ENCODE measurements at regions not wholly inside any gene's neighbourhood (a gene's known extent, or its start where the extent isn't known, plus 50 kb on each side); places are given as distances from the start of the nearest gene placed in this dataset.

DNA sequence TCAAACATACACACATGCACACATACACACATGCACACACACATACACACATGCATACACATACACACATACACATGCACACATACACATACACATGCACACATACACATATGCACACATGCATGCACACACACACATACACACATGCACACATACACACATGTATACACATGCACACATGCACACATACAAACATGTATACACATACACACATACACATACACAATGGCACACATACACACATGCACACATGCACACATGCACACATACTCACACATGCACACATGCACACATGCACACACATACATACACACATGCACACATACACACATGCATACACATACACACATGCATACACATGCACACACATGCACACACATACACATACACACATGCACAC lies 137.2 kb downstream of the ACKR3 start:
- no peak for DNase-seq
- H3K4me1 ChIP-seq (ENCODE audit: control insufficient read depth in 2 of 2, insufficient read depth in 2 of 2, low read length in 2 of 2) = no peaks in the 10 kb centered on the region
- no peaks in the 10 kb centered on the region for H3K9me3 ChIP-seq (ENCODE audit: control insufficient read depth in 2 of 3, low read length in 3 of 3)
- no peaks in the 10 kb centered on the region for H3K36me3 Mint-ChIP-seq
- peaks cover 0 to 6% (median 0%) of the 10 kb centered on the region in 11 donors for H3K9me3 Mint-ChIP-seq
- peak overlapping the region in 1 of 9 donors; percentile 51 for H3K27ac Mint-ChIP-seq
- no peaks in the 10 kb centered on the region for H3K27me3 ChIP-seq (ENCODE audit: control insufficient read depth in 2 of 2, insufficient read depth in 2 of 2, low read length in 2 of 2)
- intact Hi-C loops (cut with micrococcal nuclease) = no loop called here
- no peak overlapping the region for H3K4me3 Mint-ChIP-seq
- H3K4me3 ChIP-seq (ENCODE audit: low read length) = no peak overlapping the region
- no peak for ATAC-seq
- H3K4me1 Mint-ChIP-seq = no peaks in the 10 kb centered on the region
- ChIA-PET POLR2A (no interaction called here), CTCF (no interaction called here)
- no peaks in the 10 kb centered on the region for H3K27me3 Mint-ChIP-seq
- H3K36me3 ChIP-seq (ENCODE audit: control insufficient read depth in 2 of 3, insufficient read depth in 3 of 3, low read length in 3 of 3) = no peaks in the 10 kb centered on the region
- no peak overlapping the region for H3K27ac ChIP-seq (ENCODE audit: low read depth, low read length)

DNA sequence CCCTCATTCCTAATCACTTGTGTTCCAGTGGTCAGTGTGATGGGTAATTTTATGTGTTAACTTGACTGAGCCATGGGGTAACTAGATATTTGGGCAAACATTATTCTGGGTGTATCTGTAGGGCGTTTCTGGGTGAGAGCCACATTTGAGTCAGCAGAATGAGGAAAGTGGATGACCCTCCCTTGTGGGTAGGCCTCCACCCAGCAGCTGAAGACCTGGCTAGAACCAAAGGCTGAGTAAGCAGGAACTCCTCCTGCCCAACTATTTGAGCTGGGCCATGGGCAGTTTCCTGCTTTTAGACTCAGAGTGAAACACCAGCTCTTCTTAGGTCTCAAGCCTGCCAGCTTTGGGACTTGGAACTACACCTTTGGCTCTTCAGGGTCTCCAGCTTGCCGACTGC lies 141.8 kb downstream of the ACKR3 start:
- H3K4me1 ChIP-seq (ENCODE audit: control insufficient read depth in 2 of 2, insufficient read depth in 2 of 2, low read length in 2 of 2) = no peaks in the 10 kb centered on the region
- DNase-seq (no peak), ATAC-seq (peak; percentile 77)
- H3K4me3 Mint-ChIP-seq = no peak overlapping the region
- H3K36me3 Mint-ChIP-seq = no peaks in the 10 kb centered on the region
- CTCF ChIA-PET = no interaction called here
- no peak overlapping the region for H3K27ac Mint-ChIP-seq
- H3K9me3 ChIP-seq (ENCODE audit: control insufficient read depth in 2 of 3, low read length in 3 of 3) = no peaks in the 10 kb centered on the region
- POLR2A ChIA-PET = no interaction called here
- no peaks in the 10 kb centered on the region for H3K4me1 Mint-ChIP-seq
- H3K36me3 ChIP-seq (ENCODE audit: control insufficient read depth in 2 of 3, insufficient read depth in 3 of 3, low read length in 3 of 3) = no peaks in the 10 kb centered on the region
- no peak overlapping the region for H3K4me3 ChIP-seq (ENCODE audit: low read length)
- H3K27ac ChIP-seq (ENCODE audit: low read depth, low read length) = no peak overlapping the region
- H3K27me3 ChIP-seq (ENCODE audit: control insufficient read depth in 2 of 2, insufficient read depth in 2 of 2, low read length in 2 of 2) = no peaks in the 10 kb centered on the region
- H3K27me3 Mint-ChIP-seq = peaks cover 9 to 17% (median 12%) of the 10 kb centered on the region in 5 donors
- peaks cover 0 to 6% (median 0%) of the 10 kb centered on the region in 11 donors for H3K9me3 Mint-ChIP-seq
- intact Hi-C loops (cut with micrococcal nuclease) = no loop called here

DNA sequence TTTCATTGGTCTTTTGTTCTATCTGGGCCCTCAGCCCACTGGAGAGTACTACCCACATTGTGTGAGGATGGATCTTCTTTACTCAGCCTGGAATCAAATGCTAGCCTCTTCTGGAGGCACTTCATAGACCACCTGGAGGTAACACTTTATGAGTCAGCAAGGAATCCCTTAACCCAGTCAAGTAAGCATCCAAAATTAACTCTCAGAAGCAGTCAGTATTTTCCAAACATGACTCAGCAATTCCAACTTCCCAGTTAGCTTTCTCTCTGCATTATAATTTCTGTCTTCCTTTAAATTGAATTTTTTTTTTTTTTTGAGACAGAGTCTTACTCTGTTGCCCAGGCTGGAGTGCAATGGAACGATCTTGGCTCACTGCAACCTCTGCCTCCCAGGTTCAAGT lies 142.7 kb downstream of the ACKR3 start:
- ChIA-PET POLR2A (no interaction called here), CTCF (no interaction called here)
- Histone ChIP-seq H3K27ac (ENCODE audit: low read depth, low read length) (no peak overlapping the region), H3K4me1 (ENCODE audit: control insufficient read depth in 2 of 2, insufficient read depth in 2 of 2, low read length in 2 of 2) (no peaks in the 10 kb centered on the region), H3K36me3 (ENCODE audit: control insufficient read depth in 2 of 3, insufficient read depth in 3 of 3, low read length in 3 of 3) (no peaks in the 10 kb centered on the region), H3K27me3 (ENCODE audit: control insufficient read depth in 2 of 2, insufficient read depth in 2 of 2, low read length in 2 of 2) (no peaks in the 10 kb centered on the region), H3K9me3 (ENCODE audit: control insufficient read depth in 2 of 3, low read length in 3 of 3) (no peaks in the 10 kb centered on the region), H3K4me3 (ENCODE audit: low read length) (no peak overlapping the region)
- H3K9me3 Mint-ChIP-seq = peaks cover 0 to 2% (median 0%) of the 10 kb centered on the region in 11 donors
- no peak overlapping the region for H3K27ac Mint-ChIP-seq
- H3K4me3 Mint-ChIP-seq = no peak overlapping the region
- ATAC-seq (no peak), DNase-seq (no peak)
- no peaks in the 10 kb centered on the region for H3K4me1 Mint-ChIP-seq
- intact Hi-C loops (cut with micrococcal nuclease) = no loop called here
- peaks cover 12 to 24% (median 16%) of the 10 kb centered on the region in 5 donors for H3K27me3 Mint-ChIP-seq
- no peaks in the 10 kb centered on the region for H3K36me3 Mint-ChIP-seq

DNA sequence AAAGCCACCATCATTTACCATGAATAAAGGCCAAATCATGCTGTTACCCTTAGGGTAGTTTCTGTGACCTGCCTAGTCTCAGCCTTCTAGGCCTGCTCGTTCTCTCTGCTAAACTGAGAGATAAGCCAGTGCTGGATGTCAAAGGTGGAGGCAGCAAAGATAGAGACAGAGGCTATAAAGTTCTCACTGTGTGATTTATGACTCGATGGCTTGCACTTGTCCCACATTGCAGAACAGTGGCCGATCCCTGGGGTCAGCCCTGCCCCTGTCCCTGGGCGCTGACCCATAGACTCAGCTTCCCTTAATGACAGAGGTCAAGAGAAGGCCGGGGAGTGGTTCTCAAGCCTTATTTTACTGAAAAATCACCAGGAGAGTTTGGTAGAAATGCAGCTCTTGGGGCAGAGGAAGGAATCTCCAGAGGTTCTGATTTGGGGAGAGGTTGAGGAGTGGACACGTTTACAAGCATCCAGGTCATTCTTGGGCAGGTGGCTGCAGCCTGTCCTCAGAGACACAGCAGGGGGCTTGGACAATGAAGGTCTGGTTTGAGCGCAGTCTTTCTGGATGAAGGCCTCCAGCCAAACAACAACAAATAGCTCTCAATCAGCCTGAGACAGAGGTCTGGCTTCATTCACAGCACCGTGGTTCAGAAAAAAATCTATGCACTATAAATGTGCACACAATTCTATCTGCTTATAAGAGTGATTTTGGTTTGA lies 143.5 kb downstream of the ACKR3 start:
- H3K36me3 ChIP-seq (ENCODE audit: control insufficient read depth in 2 of 3, insufficient read depth in 3 of 3, low read length in 3 of 3) = no peaks in the 10 kb centered on the region
- ATAC-seq (no peak), DNase-seq (no peak)
- Mint-ChIP-seq H3K4me1 (no peaks in the 10 kb centered on the region), H3K9me3 (no peaks in the 10 kb centered on the region), H3K36me3 (no peaks in the 10 kb centered on the region), H3K27ac (no peak overlapping the region), H3K4me3 (no peak overlapping the region), H3K27me3 (peaks cover 12 to 24% (median 16%) of the 10 kb centered on the region in 5 donors)
- intact Hi-C loops (cut with micrococcal nuclease) = no loop called here
- H3K9me3 ChIP-seq (ENCODE audit: control insufficient read depth in 2 of 3, low read length in 3 of 3) = no peaks in the 10 kb centered on the region
- no peaks in the 10 kb centered on the region for H3K4me1 ChIP-seq (ENCODE audit: control insufficient read depth in 2 of 2, insufficient read depth in 2 of 2, low read length in 2 of 2)
- H3K27ac ChIP-seq (ENCODE audit: low read depth, low read length) = no peak overlapping the region
- ChIA-PET POLR2A (no interaction called here), CTCF (no interaction called here)
- no peaks in the 10 kb centered on the region for H3K27me3 ChIP-seq (ENCODE audit: control insufficient read depth in 2 of 2, insufficient read depth in 2 of 2, low read length in 2 of 2)
- no peak overlapping the region for H3K4me3 ChIP-seq (ENCODE audit: low read length)

DNA sequence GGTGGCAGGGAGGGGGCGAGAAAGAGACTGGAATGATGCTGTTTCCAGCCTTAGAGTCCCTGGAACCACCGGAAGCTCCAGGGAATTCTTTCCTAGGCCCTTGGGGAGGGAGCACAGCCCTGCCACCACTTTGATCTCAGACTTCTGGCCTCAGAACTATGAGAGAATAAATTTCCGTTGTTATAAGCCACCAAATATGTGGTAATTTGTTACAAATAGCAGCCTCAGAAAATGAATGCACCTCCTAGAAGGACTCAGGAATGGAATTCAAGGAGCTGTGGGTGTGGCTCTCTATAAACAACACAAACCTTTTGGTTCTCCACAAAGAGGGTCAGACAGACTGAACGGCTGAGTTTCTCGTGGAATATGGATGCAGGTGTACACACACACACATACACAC lies 144.5 kb downstream of the ACKR3 start:
- ChIA-PET POLR2A (no interaction called here), CTCF (no interaction called here)
- no peak overlapping the region for H3K27ac ChIP-seq (ENCODE audit: low read depth, low read length)

DNA sequence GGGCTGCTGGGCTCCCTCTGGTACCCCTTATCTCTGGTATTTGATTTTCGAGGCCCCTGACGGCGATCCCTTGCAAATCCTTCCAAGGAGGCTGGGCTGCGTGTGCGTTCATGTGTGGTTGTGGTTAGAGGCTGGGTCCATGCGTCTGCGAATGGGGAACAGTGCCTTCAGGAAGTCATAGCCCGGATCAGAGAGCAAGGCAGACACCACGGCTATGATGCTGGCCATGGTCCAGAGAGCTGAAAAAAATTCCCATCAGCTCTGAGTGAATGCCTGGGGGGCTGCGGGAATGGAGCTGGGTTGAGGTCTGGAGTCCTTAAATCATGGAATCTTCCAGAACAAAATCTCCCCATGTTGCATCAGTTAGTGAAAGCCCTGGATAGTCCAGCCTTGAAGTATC lies 145.5 kb downstream of the ACKR3 start:
- POLR2A ChIA-PET = no interaction called here

More for the DNA sequence above, 144.5 kb downstream of the ACKR3 start:
- Mint-ChIP-seq H3K27ac (no peak overlapping the region), H3K36me3 (no peaks in the 10 kb centered on the region), H3K27me3 (peaks cover 12 to 24% (median 20%) of the 10 kb centered on the region in 5 donors), H3K9me3 (no peaks in the 10 kb centered on the region), H3K4me1 (no peaks in the 10 kb centered on the region), H3K4me3 (no peak overlapping the region)
- Histone ChIP-seq H3K9me3 (ENCODE audit: control insufficient read depth in 2 of 3, low read length in 3 of 3) (no peaks in the 10 kb centered on the region), H3K4me1 (ENCODE audit: control insufficient read depth in 2 of 2, insufficient read depth in 2 of 2, low read length in 2 of 2) (no peaks in the 10 kb centered on the region), H3K27me3 (ENCODE audit: control insufficient read depth in 2 of 2, insufficient read depth in 2 of 2, low read length in 2 of 2) (no peaks in the 10 kb centered on the region), H3K4me3 (ENCODE audit: low read length) (no peak overlapping the region), H3K36me3 (ENCODE audit: control insufficient read depth in 2 of 3, insufficient read depth in 3 of 3, low read length in 3 of 3) (no peaks in the 10 kb centered on the region)
- ATAC-seq (no peak), DNase-seq (no peak)
- intact Hi-C loops (cut with micrococcal nuclease) = no loop called here

DNA sequence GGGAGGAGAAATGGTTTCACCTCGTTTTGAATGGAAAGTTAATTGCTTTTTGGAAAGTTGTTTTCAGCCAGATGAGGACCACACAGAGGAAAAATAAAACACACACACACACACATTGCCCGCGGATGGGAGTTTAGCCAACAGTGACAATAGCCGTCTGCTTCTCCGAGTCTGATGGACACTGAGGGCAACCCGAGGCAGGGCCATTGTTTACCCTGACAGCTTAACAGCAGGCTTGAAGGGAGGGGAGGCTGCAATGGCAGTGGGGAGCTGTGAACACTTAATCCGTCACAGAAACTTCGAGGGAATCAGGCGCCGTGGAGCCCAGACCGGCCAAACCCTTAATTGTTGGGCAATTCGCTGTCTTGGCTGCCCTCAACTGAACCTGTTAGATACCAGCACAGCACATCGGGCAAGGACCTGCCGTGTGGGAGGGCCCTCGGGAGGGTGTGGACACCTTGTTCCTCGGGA lies 145.9 kb downstream of the ACKR3 start:
- Histone ChIP-seq H3K4me1 (ENCODE audit: control insufficient read depth in 2 of 2, insufficient read depth in 2 of 2, low read length in 2 of 2) (no peaks in the 10 kb centered on the region), H3K27ac (ENCODE audit: low read depth, low read length) (no peak overlapping the region), H3K36me3 (ENCODE audit: control insufficient read depth in 2 of 3, insufficient read depth in 3 of 3, low read length in 3 of 3) (no peaks in the 10 kb centered on the region), H3K27me3 (ENCODE audit: control insufficient read depth in 2 of 2, insufficient read depth in 2 of 2, low read length in 2 of 2) (no peaks in the 10 kb centered on the region), H3K4me3 (ENCODE audit: low read length) (no peak overlapping the region), H3K9me3 (ENCODE audit: control insufficient read depth in 2 of 3, low read length in 3 of 3) (no peaks in the 10 kb centered on the region)
- ATAC-seq = no peak
- no peak overlapping the region for H3K4me3 Mint-ChIP-seq
- intact Hi-C loops (cut with micrococcal nuclease) = no loop called here
- H3K27ac Mint-ChIP-seq = no peak overlapping the region
- H3K4me1 Mint-ChIP-seq = no peaks in the 10 kb centered on the region
- no peak for DNase-seq
- POLR2A ChIA-PET = no interaction called here
- CTCF ChIA-PET = no interaction called here
- H3K36me3 Mint-ChIP-seq = no peaks in the 10 kb centered on the region
- H3K27me3 Mint-ChIP-seq = peaks cover 12 to 25% (median 24%) of the 10 kb centered on the region in 5 donors
- no peaks in the 10 kb centered on the region for H3K9me3 Mint-ChIP-seq

More for the DNA sequence above, 145.5 kb downstream of the ACKR3 start:
- H3K4me3 ChIP-seq (ENCODE audit: low read length) = no peak overlapping the region
- Mint-ChIP-seq H3K9me3 (no peaks in the 10 kb centered on the region), H3K4me1 (no peaks in the 10 kb centered on the region), H3K4me3 (no peak overlapping the region), H3K36me3 (no peaks in the 10 kb centered on the region), H3K27ac (no peak overlapping the region), H3K27me3 (peaks cover 12 to 25% (median 24%) of the 10 kb centered on the region in 5 donors)
- DNase-seq = no peak
- H3K36me3 ChIP-seq (ENCODE audit: control insufficient read depth in 2 of 3, insufficient read depth in 3 of 3, low read length in 3 of 3) = no peaks in the 10 kb centered on the region
- intact Hi-C loops (cut with micrococcal nuclease) = no loop called here
- H3K27me3 ChIP-seq (ENCODE audit: control insufficient read depth in 2 of 2, insufficient read depth in 2 of 2, low read length in 2 of 2) = no peaks in the 10 kb centered on the region
- peak; percentile 65 for ATAC-seq
- H3K9me3 ChIP-seq (ENCODE audit: control insufficient read depth in 2 of 3, low read length in 3 of 3) = no peaks in the 10 kb centered on the region
- CTCF ChIA-PET = no interaction called here
- H3K27ac ChIP-seq (ENCODE audit: low read depth, low read length) = no peak overlapping the region
- no peaks in the 10 kb centered on the region for H3K4me1 ChIP-seq (ENCODE audit: control insufficient read depth in 2 of 2, insufficient read depth in 2 of 2, low read length in 2 of 2)
